ENCODE measurements at regions not wholly inside any gene's neighbourhood (a gene's known extent, or its start where the extent isn't known, plus 50 kb on each side); places are given as distances from the start of the nearest gene placed in this dataset.
"Not testable (repeated sequence)": the region's sequence is repeated elsewhere in the genome, so short reads cannot be mapped to it uniquely, and the experiment has no call there.

DNA sequence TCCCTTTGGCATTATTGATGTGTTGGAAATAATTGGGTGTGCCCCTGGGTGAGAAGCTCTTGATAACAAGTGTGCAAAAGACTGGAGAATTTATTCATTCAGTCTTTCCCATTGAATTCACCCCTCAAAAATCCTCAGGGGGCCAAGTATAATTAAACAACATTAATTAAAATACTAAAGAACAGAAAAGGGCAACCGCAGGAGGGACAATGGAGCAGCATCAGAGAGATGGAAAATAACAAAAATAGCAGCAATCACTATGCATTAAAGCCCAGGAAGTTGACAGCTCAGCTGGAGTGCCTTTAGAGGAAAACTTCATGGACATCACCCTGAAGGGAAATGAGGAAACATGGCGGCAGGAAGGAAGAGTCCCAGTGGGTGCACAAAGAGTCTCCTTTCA, 227.6 kb downstream of the MINAR1 start:
- no peak for DNase-seq (ENCODE audit: low read depth)

DNA sequence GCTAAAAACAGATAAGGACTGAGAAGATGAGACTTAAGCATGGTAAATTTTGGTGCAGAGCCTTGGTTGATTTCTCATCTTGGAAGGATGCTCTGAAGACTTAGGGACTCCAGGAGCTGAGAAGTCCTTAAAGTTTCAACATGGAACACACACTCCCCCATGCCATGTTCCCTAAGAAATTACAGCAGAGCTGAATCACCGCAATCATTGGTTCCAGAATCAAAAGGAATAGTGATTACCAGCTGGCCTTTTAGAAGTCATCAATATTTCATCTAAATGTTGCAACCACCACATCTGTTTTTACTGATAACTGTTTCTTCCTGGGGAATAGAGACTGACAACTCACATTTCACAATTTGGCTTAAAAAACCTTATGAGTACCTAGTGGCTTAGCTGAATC, 229.3 kb downstream of the MINAR1 start:
- no peak for DNase-seq (ENCODE audit: low read depth)

DNA sequence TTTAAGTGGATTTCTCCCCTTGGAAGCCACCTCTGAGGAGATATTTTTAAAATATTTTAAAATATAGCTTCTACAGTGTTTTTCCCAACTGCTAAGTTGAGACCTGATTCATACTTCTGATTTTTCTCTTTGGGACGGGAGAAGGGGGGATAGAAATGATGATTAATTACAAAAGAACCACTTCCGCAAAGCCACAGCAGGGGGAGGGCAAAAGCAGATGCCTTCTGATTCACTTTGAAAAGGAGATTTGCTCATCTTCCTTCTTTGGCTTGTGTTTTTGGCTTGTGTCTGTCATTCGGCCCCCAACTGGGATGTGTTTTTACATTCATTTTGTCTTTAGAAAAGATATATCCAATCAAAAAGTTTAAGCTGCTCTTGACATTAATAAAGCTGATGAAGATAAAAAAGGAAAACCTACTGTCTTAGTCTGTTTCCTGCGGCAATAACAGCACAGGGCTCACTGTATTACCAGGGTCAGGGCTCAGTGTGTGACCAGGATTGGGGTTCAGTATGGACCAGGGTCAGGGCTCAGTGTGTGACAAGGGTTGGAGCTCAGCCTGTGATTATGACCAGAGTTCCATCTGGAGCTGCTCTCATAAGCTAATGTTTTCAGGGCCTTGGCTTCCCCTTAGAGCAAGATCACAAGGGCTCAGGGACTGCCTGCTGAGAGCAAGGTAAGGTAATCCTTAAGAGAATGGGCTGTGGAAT, 223.2 kb downstream of the MTHFS start:
- peak; percentile 36 for DNase-seq (ENCODE audit: low read depth)

DNA sequence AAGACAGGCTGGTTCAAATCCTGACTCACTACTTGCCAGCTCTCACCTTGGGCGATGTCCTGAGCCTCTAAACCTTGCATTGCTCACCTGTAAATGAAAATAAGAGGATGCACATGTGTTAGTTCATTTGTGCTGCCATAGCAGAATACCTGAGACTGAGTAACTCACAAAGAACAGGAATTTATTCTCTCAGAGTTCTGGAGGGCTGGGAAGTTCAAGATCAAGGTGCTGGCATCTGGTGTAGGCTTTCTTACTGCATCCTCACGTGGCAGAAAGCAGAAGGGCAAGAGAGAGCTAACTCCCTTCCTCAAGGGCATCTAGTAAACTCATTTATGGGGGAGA, 222.7 kb downstream of the MTHFS start:
- DNase-seq (ENCODE audit: low read depth), result no peak

DNA sequence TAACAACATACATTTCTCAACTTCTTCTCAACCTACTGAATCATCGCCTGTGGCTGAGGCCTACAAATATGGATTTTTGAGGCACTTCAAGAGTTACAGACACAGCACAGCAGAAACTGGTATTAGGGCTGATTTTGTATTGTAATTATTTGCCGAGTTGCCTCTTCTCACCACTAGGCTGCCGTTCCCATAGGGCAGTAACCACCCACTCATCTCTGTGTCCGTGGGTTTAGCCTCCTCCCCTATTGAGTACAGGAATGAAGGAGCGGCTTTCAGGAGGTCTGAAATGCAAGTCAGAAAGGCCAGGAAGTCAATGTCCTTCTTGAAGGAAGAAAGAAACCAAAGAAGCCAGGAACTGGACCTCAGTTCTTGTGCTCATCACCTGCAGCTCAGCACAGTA, 220.8 kb downstream of the MTHFS start:
- no peak for DNase-seq (ENCODE audit: low read depth)

DNA sequence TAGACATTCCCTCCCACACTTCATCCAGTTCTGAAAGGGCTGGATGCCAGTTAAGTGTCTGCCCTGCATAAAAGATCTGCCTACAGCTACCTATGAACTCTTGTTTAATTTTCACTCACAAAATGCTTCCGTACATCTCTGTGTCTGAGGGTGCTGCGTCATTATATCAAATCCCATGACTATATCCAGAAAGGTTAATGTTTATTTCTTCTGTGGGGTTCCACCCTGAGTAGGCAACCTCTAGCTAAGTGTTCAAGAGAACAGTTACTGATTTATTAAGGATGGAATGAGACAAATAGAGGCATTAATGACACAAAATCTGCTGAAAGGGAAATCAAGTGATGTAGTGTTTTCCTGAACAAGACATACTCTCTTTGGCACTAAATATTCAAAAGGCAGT, 220.2 kb downstream of the MTHFS start:
- DNase-seq (ENCODE audit: low read depth), result no peak

DNA sequence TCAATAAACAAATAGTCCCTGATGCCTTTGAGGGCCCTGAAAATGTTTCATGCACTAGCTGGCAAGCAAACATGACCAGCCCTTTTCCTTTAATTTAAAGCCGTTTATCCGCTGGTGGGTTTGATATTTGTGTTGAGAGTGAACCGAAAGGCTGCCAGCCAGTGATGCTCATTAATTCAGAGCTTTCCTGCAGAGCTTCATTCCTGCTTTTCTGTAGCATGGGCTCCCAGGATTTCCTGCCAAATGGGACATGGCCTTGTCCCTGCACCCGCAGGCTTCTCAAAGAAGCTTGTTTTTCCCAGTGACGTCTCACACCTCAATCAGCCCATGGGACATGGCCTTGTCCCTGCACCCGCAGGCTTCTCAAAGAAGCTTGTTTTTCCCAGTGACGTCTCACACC, 219.6 kb downstream of the MTHFS start:
- DNase-seq (ENCODE audit: low read depth), result no peak

DNA sequence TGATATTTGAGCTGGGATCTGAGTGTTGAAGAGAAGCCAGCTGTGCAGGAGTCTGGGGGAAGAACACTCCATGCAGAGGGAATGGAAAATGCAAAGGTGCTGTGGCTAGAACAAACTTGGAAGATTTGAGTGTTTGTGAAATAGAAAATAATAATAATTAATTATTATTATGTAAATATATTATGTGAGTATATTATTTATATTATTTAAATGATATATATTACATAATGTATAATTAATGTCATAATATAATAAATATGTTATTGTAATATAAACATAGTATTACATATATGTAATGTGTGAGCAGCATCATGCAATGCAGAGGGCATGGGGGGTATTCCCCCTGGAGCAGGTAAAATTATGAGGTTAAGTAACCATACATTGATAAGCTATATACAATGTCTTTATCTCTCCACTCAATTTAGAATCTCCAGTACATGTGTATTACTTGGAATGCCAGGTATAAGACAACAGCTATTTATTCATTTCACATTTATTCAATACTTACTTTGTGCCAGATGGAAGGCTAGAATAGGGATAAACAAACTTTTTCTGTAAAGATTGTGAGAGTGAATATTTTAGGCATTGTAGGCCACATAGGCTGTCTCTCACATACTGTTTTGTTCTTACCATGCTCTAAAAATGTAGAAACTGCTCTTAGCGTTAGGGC, 218.6 kb downstream of the MTHFS start:
- DNase-seq (ENCODE audit: low read depth), result no peak

DNA sequence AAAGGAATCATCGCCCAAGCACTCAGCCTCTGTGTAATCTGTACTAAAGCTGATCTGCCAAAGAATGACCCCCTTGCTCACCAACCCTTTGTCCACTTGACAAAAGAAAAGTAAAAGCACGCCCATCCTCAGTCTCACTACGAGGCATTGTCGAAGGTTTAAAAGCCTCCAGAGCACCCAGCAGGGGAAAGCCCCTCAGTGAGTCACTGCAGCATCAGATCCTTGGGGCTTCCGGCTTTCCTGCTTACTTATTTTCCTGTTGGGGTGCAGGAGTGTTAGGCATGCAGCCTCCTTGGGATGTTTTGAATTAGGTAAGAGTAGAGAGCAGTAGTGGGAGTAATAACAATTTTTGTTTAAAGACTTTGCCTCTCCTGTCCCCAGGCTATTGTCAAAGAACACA, 216.1 kb downstream of the MTHFS start:
- DNase-seq (ENCODE audit: low read depth), result peak; percentile 21

DNA sequence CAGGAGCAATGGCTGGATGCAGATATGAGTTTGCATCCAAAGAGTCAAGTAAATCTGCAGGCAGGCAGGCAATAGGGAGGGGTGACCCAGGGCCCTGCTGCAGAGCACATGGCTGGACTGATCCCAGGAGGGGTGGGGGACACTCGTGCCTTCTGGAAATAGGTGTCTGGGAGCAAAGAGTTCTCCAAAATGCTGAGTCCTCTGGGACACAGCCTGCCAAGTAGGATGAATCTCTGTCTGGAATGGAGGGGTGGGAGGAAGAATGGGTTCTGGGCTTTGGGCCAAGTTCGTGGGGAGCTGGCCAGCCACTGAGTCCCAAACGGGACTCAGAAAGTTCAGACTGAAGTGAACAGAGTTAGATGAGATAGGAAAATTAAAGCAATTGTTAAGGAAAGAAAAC, 214.5 kb downstream of the MTHFS start:
- peak; percentile 63 for DNase-seq (ENCODE audit: low read depth)

DNA sequence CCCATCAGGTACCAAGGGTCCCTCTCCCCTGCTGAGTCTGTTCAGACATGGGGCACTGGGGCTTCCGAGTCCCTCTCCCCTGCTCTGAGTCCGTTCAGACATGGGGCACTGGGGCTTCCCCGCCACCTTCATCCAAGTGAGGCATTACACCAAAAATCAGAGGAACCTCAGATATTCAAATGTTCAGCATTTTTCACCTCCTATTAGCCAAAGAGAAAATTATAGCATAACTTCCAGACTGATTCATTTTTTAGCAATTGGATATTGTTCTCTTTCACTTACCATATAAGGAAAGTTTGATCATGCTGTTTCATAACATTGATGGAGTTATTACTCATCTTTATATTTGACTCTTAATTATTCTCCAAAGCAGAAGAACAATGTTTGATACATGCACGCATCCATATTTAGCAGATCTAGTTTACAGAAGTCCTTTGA, 213.9 kb downstream of the MTHFS start:
- DNase-seq (ENCODE audit: low read depth), result peak; percentile 43

DNA sequence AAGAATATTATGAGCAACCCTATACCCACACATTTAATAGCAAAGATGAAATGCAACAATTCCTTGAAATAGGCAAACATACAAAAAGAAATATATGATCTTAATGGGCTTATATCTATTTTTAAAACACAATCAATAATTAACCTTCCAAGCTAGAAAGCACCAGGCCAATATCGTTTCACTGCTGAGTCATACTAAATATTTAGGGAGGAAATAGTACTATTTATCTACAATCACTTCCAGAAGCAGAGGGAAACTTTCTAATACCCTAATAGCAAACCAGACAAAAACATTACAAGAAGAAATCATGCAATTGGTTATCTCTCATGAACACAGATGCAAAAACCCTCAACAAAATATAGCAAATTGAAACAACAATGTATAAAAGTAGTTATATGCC, 207.8 kb downstream of the MTHFS start:
- DNase-seq (ENCODE audit: low read depth), result no peak

DNA sequence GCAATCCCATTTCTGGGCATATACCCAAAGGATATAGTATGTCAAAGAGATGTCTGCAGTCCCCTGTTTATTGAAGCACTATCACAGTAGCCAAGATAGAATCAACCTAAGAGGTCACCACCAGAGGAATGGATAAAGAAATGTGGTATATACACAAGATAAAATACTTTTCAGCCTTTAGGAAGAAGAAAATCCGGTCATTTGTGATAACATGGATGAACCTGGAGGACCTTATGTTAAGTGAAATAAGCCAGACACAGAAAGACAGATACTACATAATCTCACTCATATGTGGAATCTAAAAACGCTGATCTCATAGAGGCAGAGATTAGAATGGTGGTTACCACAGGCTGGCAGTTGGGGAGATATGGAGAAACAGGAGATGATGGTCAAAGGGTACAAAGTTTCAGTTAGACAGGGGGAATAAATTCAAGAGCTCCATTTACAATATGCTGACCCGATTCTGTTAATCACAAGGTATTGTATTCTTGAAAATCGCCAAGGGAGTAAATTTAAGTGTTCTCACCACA, 195.8 kb downstream of the MTHFS start:
- DNase-seq (ENCODE audit: low read depth), result no peak

DNA sequence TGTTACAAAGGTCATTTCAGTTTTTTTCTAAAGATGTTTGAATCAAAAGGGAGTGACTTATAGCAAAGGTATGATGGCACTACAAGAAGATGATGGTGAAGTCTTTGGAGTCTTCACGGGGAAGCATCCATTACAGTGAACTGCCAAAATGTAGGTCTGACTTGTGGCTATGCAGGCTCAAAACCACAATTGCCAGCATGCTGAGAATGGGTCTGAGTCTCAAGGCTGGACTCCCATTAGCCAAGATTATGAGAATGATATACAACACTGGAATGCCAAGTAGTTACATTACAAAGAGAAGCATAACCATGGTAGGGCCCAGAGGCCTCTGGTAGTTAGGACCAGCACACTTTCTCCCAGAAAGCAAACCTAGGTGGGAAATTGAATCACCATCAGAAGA, 194.2 kb downstream of the MTHFS start:
- DNase-seq (ENCODE audit: low read depth), result no peak

DNA sequence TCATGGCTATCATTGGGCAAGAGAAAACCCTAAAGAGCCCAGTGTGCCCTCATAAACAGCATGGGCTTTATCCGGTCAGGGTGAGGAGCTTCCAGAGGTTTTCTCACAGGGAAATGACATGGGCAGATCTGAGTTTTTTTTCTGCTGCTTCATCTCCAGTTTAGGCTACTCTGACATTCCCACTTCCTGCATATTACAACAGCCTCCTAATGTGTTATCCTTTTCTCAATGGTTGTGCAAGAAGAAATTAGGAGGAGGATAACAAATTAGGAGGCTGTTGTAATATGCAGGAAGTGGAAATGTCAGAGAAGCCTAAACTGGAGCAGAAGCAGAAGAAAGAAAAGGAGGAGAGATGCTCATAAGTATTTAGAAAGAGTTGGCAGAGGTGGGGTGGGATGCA, 175.6 kb downstream of the MTHFS start:
- peak; percentile 4 for DNase-seq (ENCODE audit: low read depth)

DNA sequence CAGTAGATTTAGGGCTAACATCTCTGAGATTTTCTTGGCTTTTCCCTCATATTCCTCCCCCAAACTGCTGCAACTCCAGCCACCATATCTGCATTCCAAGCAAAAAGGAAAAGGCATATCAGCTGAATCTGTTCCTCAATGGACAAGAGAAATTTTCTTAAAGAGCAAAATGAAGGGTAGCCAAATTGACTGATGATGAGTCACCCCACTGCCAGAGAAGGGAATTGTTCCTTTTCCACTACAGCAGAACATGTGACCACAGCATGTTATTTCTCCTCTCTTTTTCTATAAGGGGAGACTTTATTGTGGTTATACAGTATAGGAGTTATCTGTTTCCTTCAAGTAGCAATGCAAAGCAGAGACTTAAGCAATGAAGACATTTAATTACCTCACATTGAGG, 172.5 kb downstream of the MTHFS start:
- peak; percentile 41 for DNase-seq (ENCODE audit: low read depth)

DNA sequence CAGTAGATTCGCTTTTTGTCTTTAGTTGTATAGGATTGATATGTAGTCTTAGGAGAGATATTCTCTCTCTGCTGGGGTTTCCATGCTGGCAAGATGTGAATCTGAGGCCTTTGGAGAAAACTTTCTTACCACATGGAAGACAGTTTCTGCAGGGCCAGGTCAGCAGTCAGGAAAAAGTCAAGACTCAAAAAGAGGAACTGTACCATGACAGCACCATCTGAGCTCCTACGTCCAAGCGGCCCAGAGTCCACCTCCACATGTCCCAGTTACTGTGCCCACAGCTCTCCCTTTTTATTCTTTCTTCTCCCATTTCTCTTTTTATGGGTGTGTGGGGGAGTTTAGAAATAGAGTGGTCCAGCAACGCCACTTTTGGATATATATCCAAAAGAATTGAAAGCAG, 172.0 kb downstream of the MTHFS start:
- DNase-seq (ENCODE audit: low read depth), result no peak

DNA sequence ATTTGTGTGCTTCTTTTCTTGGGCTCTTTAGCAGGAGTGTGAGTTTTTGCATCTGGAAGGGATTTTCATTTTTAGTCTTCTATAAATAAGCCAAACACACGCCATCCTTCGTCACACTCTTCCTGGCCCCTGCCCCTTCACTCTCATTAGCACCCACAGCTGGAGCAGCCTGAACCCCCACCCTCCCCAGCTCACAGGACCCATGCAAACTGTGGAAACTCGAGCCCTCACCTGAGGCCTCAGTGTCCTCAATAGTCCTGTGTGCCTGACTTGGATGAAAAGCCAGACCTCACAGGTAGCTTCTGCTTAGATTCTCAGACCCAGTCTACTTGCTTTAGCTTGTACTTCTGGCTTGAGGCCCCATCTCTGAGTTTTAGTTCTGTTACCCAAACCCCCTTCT, 167.9 kb downstream of the MTHFS start:
- DNase-seq (ENCODE audit: low read depth), result no peak

DNA sequence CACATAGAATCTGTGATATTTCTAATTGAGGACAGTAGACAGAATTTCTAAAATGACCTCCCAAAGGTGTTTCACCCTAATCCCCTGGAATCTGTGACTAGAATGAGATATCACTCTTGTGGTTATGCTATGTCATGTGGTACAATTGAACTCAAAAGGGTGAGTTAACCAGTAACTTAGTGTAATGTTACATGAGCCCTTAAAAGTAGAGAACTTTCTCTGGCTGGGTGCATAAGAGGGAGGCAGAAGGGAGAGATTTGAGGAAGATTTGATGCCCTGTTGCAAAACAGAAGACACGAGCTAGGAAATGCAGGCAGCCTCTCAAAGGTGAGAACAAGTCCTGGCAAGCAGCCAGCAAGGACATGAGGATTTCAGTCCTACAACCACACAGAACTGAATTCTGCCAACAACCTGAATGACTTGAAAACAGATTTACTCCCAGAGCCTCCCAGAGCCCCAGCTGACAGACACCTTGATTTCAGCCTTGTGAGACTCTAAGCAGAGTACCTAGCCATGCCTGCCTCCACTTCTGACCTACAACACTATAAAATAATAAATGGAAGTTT, 160.3 kb downstream of the MTHFS start:
- DNase-seq (ENCODE audit: low read depth), result no peak

DNA sequence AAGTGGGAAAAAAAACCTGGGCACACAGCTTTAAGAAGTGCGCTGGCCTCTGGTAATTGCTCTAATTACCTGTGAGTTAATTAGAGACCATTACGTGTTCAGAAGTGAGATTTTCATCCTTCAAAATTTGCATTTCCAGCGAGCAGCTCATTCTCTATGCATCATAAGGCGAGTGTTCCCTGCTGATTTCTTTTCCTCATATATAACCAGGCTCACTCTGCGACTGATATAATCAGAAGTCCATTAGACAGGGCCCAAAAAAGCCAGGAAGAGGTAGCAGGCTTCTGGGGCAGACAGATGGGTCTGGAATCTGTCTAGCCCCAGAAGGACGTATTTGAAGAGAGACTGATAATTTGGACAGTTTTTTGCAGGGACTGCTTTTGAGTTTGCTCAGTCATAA, 158.7 kb downstream of the MTHFS start:
- no peak for DNase-seq (ENCODE audit: low read depth)

DNA sequence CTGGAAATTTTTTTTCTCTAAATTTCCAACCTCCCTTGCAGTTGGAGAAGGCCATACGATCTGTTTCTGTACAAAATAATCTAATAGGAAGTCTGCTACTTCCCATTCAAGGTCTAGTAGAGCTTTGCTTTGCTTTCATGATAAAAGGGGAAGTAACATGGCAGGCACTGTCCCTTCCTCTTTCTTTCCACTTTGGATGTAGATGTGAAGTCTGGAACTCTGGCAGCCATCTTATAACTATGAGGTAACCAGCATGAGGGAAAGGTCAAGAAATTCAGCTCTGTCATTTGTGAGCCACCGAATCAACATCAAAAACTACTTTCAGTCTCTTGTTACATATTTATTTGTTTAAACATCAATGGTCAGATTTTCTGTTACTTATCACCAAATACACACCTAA, 156.3 kb downstream of the MTHFS start:
- DNase-seq (ENCODE audit: low read depth), result no peak

DNA sequence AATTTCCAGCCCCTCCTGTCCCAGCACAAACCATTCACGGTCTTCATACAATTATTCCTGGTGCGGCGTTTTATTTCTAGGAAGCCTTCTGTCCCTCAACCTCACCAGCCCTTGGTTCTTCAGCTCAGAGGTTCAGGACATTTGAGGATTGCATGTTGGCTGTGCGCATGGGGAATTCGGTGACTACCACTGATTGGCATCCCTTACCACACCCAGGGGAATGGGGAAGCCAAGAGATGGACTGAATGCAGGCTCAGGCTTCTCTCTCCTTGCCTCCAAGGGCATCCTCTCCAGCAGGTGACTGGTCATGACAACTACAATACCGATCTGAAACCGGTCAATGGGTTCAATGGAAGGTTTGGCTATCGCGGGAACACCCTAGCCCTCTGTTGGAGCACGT, 153.8 kb downstream of the MTHFS start:
- DNase-seq (ENCODE audit: low read depth), result no peak

DNA sequence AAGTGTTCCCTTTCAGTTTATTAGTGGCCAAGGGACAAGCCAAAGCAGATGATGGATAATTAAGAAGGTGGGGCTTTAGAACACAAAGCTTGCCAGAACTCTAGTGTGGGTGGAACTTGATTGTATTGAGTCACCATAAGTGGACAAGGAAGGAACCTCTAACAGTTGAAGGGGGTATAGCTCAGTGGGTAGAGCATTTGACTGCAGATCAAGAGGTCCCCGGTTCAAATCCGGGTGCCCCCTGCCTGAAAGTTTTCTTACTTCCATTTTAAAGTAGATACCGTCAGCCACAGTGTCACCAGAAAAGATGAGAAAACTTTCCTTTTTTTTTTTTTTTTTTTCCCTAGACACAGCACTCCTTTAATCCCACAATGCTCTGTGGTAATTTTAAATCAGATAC, 152.3 kb downstream of the MTHFS start:
- DNase-seq (ENCODE audit: low read depth), result not testable (repeated sequence)

DNA sequence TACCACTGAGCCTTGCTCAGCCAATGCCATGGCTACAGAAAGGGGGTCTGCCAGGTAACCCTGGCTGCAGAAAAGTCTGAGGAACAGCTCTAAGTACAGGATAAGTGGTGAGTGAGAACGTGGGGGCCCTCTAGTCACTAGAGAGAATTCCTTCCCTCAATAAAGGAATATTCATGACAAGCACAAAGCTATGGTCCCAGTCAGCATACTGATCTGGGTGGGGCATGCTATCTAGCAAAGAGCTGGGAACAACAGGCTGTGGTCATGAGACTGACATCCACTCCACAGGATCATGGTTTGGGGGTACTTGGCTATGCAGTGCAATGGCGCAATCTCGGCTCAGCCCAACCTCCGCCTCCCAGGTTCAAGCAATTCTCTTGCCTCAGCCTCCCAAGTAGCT, 140.4 kb downstream of the MTHFS start:
- no peak for DNase-seq (ENCODE audit: low read depth)
